HG03175 (cell line): ENCODE measurements at regions not wholly inside any gene's neighbourhood (a gene's known extent, or its start where the extent isn't known, plus 50 kb on each side); places are given as distances from the start of the nearest gene placed in this dataset.
"Not testable (repeated sequence)": the region's sequence is repeated elsewhere in the genome, so short reads cannot be mapped to it uniquely, and the experiment has no call there.

Source experiments
- ATAC-seq: cut with Tn5 transposase; IDR thresholded peaks from one replicate; pipeline ENCODE4 v1.9.1; 2021; ENCODE audit warnings: mild to moderate bottlenecking, moderate library complexity; ENCODE audit not compliant: unreplicated experiment

DNA sequence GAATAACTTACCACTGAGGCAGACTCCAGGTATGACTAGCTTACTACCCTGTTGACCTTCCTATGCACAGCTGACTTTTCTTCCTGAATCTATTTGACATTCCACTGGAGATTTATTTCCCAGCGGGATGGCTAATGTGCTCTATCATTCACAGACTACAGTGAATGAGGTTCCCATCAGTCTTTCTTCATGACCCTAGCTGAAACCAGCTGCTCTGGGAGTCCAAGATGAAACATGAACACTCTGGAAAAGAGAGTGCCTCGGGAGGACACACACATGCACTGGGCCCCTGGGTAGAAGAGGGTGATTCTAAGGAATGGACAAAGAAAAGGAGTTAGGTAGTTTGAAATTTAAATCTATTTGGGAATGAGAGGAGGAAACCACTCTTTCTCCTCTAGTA, 82.6 kb upstream of the DST start:
- no peak for ATAC-seq

DNA sequence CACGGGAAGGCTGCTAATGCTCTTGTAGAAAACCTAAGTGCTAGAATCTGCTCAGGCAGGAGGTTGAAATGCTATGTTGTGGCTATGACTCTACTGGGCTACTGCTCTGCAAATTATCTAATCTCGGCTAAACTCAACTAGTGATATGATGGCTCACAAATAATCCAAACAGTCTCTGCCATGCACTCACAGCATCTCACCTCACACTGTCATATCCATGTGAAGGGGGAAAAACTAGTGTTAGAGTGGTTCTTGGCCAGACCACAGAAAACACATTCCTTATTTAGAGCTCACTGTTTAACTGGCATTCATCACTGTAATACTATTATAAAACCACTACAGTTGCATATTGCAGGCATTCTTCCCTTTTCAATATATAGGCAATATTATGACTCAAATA, 81.8 kb upstream of the DST start:
- ATAC-seq: no peak

GRCh38 chr6:56720882-56721281, 78.2 kb upstream of the DST start:
- ATAC-seq: no peak

- not testable (repeated sequence) for ATAC-seq
Measured at GRCh38 chr6:56720202-56720601, 77.5 kb upstream of the DST start.

GRCh38 chr6:56719315-56720058, 76.8 kb upstream of the DST start:
- ATAC-seq: not testable (repeated sequence)

DNA sequence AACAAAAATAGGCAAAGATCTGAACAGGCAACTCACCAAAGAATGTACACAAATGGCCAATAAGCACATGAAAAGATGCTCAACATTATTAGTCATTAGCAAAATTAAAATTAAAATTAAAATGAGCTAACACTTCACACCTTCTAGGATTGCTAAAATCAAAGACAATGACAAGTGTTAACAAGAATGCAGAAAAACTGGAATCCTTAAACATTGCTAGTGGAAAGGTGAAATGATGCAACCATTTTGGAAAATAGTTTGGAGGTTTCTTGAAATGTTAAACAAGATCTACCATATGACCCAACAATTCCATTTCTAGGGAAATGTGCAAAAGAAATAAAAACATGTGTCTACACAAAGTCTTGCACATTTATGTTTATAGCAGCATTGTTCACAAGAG, 75.5 kb upstream of the DST start:
- ATAC-seq: no peak

DNA sequence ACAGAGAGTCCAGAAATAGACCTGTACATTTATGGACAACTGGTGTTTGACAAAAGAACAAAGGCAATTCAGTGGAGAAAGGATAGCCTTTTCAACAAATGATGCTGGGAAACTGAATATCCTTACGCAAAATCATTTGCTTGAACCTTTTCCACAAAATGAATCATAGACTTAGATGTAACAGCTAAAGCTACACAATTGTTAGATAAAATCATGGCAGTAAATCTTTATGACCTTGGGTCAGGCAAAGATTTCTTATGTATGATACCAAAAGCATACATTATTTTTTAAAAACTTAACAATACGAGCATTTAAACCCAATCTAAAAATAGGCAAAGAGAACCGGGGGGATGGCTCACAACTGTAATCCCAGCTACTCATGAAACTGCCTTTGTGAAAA, 73.5 kb upstream of the DST start:
- no peak for ATAC-seq

DNA sequence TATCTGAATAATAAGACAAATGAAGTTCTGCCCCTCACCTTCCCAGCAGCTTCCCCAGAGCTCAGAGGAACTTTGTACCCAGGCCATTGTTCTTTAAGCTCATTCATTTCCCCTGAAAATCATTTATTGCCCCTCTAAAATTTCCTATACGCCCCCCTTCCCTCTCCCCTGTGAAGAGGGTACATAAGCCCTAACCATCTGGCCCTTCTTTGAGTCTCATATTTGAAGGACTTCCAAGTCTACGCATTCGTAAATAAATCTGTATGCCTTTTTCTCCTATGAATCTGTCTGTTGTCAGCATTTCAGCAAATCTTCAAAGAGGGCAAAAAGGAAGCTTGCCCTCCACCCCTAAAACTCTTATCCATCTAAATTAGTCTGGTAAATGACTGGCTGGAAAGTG, 73.1 kb upstream of the DST start:
- no peak for ATAC-seq

DNA sequence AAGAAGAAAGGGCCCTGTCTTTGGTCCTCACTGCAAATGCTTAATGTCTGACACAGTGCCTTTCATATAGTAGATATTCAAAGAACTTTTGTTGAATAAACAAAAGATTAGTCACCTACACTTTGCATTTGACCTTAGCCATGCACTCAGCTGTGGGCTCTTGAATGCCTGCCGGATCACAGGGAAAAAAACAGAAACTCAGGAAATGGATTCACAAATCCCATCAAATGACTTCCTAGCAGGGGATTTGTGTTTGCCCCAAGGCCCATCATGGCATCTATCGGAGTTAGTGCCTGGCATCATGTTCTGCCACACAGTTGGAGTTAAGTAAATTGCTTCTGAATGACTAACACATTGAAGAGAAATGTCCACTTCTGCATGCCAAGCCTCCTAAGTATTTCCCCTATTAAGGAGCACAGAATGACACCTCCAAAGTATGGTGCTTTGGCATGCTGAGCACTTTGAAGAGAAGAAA, 72.3 kb upstream of the DST start:
- no peak for ATAC-seq

GRCh38 chr6:56714273-56714672, 71.6 kb upstream of the DST start:
- no peak for ATAC-seq

DNA sequence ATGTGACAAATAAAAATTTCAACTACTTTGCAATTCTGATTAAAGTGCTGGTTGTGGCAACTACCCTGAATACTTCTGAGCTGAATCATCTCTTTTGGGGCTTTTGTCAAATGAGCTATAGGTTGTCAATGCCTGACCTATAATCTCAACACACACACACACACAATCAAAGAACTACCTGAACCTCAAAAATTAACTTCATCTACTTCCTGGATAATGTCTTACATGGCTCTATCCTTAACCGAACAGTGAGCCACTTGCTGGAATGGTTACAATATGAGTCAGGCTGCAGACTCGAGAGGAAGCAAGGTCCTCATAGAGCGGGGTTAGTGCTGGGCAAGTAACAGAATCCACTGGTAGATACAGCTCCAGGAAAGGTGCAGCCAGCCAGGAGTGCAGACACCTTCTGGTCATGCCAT, 70.6 kb upstream of the DST start:
- no peak for ATAC-seq

GRCh38 chr6:56710967-56711366, 68.3 kb upstream of the DST start:
- ATAC-seq: no peak

DNA sequence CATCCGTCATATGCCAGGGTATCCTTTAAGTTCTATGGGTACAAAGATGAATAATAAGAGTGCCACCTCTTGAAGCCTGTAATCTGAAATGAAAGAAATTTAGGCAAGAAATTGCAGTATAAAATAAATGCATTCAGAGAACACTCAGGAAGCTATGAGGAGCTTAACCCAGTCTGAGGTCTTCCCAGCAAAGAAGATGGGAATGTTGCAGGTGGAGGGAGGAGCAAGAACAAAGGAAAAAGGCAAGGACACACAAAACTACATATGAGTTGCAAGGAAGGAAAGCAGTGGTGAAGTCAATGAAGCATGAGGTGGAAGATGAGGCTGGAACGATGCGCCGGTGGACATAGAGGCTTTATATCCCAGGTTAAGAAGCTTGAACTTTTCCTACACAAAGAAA, 67.0 kb upstream of the DST start:
- no peak for ATAC-seq

DNA sequence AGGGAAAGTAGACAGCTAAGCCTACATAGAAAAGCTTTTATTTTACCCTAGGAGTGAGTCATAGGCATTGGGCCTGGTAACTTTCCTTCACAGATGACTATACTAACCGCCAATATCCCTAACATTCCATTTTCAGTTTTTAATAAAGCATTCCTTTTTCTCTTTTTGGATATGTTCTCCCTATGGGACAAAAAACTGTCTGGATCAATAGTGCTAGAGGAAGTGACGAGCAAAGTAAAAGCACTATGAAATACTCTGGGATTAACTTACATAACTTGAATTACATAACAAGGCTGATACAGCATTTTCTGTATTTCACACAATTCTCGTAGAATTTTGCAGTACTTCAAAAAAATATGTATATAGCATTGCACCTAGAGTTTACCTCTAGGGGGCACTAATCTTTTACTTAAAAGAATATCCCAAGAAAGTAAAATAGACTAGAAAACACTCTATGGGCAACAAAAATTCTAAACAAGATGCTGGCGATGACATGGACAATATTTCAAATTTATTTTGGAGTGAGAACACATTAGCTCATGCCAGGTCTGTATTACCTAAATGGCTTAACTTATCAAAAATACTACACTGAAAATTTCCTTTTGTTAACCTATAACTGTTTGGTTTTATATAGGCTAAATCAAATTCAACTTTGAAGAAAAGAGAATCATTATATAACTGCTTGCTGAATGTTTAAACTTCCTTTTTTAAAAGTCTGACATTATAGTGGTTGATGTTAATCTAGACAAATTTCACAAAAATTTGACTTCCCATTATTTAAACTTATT, 66.3 kb upstream of the DST start:
- ATAC-seq: peak; percentile 45

- no peak for ATAC-seq
Measured at GRCh38 chr6:56706981-56707726, 64.5 kb upstream of the DST start.

- no peak for ATAC-seq
Measured at GRCh38 chr6:56699066-56699654, 56.5 kb upstream of the DST start.

DNA sequence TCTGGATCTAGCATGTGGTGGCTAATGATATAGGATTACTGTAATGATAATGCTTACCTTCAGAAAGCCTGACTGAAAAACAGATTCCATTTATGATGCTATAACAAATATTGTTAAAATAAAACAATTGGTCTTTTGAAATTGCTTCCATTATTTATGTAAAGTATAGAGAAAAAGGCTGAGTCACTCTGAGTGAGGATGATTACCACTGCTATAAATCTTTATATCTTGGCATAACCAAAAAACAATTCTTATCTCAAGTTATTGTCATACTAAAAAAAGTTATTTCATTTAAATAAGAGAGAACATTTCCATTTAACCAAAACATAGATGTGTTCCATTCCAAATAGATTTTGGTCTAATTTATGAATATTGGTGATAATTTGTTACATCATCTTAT, 53.0 kb upstream of the DST start:
- no peak for ATAC-seq

DNA sequence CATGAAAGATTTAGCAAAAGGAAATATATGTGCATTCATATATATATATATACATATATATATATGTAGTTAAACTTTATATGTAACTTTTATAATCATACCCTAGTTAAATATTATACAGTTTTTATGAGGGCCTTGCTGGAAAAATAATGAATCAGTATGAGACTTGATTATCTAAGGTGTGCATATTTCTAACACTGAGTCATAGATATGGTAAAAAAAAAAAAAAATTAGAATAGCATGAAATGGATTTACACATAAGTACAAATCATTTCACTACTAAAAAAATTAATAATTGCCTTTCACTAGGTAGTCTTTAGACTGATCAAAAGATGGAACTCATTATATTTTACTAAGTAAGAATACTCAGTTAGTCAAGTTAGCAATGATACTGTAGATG, 51.3 kb upstream of the DST start:
- no peak for ATAC-seq

- ATAC-seq: no peak
Measured at GRCh38 chr6:56693246-56693607, 50.5 kb upstream of the DST start.

GRCh38 chr6:56692523-56693245, 50.0 kb upstream of the DST start:
- no peak for ATAC-seq
